Mesendoderm (in vitro differentiated cells): ENCODE measurements at regions not wholly inside any gene's neighbourhood (a gene's known extent, or its start where the extent isn't known, plus 50 kb on each side); places are given as distances from the start of the nearest gene placed in this dataset.

ENCODE experiments used
- DNase-seq: peaks from one replicate; pipeline ENCODE4 v3.0.0; 2013
- H2AK5ac ChIP-seq: 2 replicates; pipeline ENCODE4 v1.6.1; 2013; ENCODE audit warnings: low read length, inconsistent platforms
- H2BK120ac ChIP-seq: 2 replicates; pipeline ENCODE4 v1.6.1; 2013; ENCODE audit warnings: low read depth, mild to moderate bottlenecking, low read length, moderate library complexity, mixed read lengths
- H2BK15ac ChIP-seq: replicated peaks from 2 replicates; pipeline ENCODE4 v1.6.1; 2013; ENCODE audit warnings: low read depth, mild to moderate bottlenecking, moderate library complexity
- H2BK5ac ChIP-seq: 2 replicates; pipeline ENCODE4 v1.6.1; 2013; ENCODE audit warnings: low read length, inconsistent platforms
- H3K18ac ChIP-seq: 2 replicates; pipeline ENCODE4 v1.6.1; 2013; ENCODE audit warnings: mild to moderate bottlenecking, low read length, mixed read lengths
- H3K23ac ChIP-seq: one replicate; pipeline ENCODE4 v1.6.1; 2013; ENCODE audit warnings: low read length
- H3K27ac ChIP-seq: 2 replicates; pipeline ENCODE4 v1.5.1; 2013; ENCODE audit warnings: low read depth, mild to moderate bottlenecking, inconsistent platforms, low read length, moderate library complexity
- H3K27me3 ChIP-seq: 2 replicates; pipeline ENCODE4 v1.6.1; 2013; ENCODE audit warnings: low read length, control low read depth, mild to moderate bottlenecking, inconsistent platforms; ENCODE audit not compliant: insufficient read depth, poor library complexity
- H3K36me3 ChIP-seq: 2 replicates; pipeline ENCODE4 v1.6.1; 2013; ENCODE audit warnings: low read length, inconsistent platforms; ENCODE audit not compliant: control insufficient read depth, insufficient read depth
- H3K4ac ChIP-seq: one replicate; pipeline ENCODE4 v1.6.1; 2013; ENCODE audit warnings: low read depth, mild to moderate bottlenecking, low read length, moderate library complexity
- H3K4me1 ChIP-seq: 2 replicates; pipeline ENCODE4 v1.6.1; 2013; ENCODE audit warnings: low read depth, low read length, inconsistent platforms; ENCODE audit not compliant: control insufficient read depth
- H3K4me2 ChIP-seq: 2 replicates; pipeline ENCODE4 v1.6.1; 2013; ENCODE audit warnings: low read length
- H3K4me3 ChIP-seq: 2 replicates; pipeline ENCODE4 v1.5.1; 2013; ENCODE audit warnings: mild to moderate bottlenecking, low read length
- H3K56ac ChIP-seq: one replicate; pipeline ENCODE4 v1.6.1; 2013; ENCODE audit warnings: low read length
- H3K79me1 ChIP-seq: 2 replicates; pipeline ENCODE4 v1.6.1; 2013; ENCODE audit warnings: low read length, inconsistent platforms
- H3K79me2 ChIP-seq: 2 replicates; pipeline ENCODE4 v1.6.1; 2013; ENCODE audit warnings: mild to moderate bottlenecking, low read length; ENCODE audit not compliant: control insufficient read depth, insufficient read depth
- H3K9ac ChIP-seq: 2 replicates; pipeline ENCODE4 v1.6.1; 2013; ENCODE audit warnings: low read length, inconsistent platforms
- H4K5ac ChIP-seq: one replicate; pipeline ENCODE4 v1.6.1; 2013; ENCODE audit warnings: low read length
- H4K8ac ChIP-seq: one replicate; pipeline ENCODE4 v1.6.1; 2013; ENCODE audit warnings: low read depth, mild to moderate bottlenecking, control low read depth, low read length, moderate library complexity
- WGBS: extraction: QIAGEN DNeasy Blood & Tissue Kit; methylation state at CpG from one replicate; pipeline ENCODE4 v1.1.7; 2013; ENCODE audit warnings: low lambda C conversion rate, missing lambda C conversion rate; ENCODE audit not compliant: insufficient coverage; ENCODE audit errors: extremely low coverage; 5-methylcytosine and 5-hydroxymethylcytosine counted together

- no peak overlapping the region for H2AK5ac ChIP-seq
- no peak overlapping the region for H2BK5ac ChIP-seq
- no CpG with 5 or more reads among the region's 15 CpGs for WGBS
- no peak overlapping the region for H2BK120ac ChIP-seq
- H3K4ac ChIP-seq = no peak overlapping the region
- H3K79me2 ChIP-seq = no peaks in the 10 kb centered on the region
- H4K8ac ChIP-seq = no peak overlapping the region
- no peak overlapping the region for H3K9ac ChIP-seq
- H3K27me3 ChIP-seq = no peaks in the 10 kb centered on the region
- H3K79me1 ChIP-seq = no peaks in the 10 kb centered on the region
- no peaks in the 10 kb centered on the region for H3K36me3 ChIP-seq
- H3K27ac ChIP-seq = no peak overlapping the region
- H2BK15ac ChIP-seq = no peak overlapping the region
- H3K4me2 ChIP-seq = no peak overlapping the region
- no peak overlapping the region for H3K56ac ChIP-seq
- H3K23ac ChIP-seq = no peak overlapping the region
- no peak overlapping the region for H3K4me3 ChIP-seq
- H3K4me1 ChIP-seq = no peaks in the 10 kb centered on the region
- no peak for DNase-seq
- no peak overlapping the region for H4K5ac ChIP-seq
- no peak overlapping the region for H3K18ac ChIP-seq
These were observed 132.1 kb upstream of the RTL1 start for GRCh38 chr14:101035466-101036225.

DNA sequence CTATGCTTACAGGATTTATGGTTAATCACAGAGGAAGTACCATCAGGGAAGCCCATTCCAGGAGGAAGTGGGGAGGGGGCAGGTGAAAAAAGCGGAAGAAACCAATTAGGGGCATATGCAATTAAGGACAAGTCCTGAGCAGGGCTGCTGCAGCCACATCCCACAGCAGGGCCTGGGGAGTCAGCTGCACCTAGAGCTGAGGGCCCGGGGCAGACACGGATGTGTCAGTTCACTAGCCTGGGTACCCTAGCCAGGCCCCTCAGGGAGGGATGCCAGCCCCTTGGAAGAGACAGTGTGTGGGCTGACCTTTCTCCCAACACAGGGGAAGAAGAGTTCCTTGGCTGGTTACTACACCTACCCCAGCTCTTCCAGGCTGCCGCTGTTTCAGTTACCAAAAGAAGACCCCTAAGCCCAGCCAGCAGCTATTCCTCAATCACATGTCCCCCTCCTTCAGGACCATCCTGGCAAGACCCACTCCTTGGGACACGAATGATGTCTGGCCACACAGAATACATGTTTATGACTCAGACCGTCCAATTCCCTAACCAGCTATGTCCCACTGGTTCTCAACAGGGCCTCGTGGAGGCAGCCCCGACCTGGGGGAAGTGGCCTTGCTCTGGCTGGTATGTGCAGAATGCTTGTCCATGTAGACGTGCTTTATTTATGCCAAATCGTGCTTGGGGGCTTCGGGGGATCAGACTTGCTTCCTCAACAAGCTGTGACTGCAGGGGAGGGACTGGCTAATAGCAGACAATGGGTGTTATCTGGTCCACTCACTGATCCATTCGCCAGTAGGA, 133.7 kb upstream of the RTL1 start:
- Histone ChIP-seq H4K5ac (no peak overlapping the region), H3K56ac (no peak overlapping the region), H2BK5ac (no peak overlapping the region), H3K4me3 (no peak overlapping the region), H3K4me1 (no peaks in the 10 kb centered on the region), H4K8ac (no peak overlapping the region), H3K4me2 (no peak overlapping the region), H3K18ac (no peak overlapping the region), H2BK15ac (no peak overlapping the region), H3K4ac (no peak overlapping the region), H2BK120ac (no peak overlapping the region), H3K27ac (no peak overlapping the region), H3K79me2 (no peaks in the 10 kb centered on the region), H3K79me1 (no peaks in the 10 kb centered on the region), H3K23ac (no peak overlapping the region), H3K27me3 (no peaks in the 10 kb centered on the region), H3K9ac (no peak overlapping the region), H3K36me3 (no peaks in the 10 kb centered on the region), H2AK5ac (no peak overlapping the region)
- DNase-seq = peak; percentile 2
- WGBS = no CpG with 5 or more reads among the region's 12 CpGs

DNA sequence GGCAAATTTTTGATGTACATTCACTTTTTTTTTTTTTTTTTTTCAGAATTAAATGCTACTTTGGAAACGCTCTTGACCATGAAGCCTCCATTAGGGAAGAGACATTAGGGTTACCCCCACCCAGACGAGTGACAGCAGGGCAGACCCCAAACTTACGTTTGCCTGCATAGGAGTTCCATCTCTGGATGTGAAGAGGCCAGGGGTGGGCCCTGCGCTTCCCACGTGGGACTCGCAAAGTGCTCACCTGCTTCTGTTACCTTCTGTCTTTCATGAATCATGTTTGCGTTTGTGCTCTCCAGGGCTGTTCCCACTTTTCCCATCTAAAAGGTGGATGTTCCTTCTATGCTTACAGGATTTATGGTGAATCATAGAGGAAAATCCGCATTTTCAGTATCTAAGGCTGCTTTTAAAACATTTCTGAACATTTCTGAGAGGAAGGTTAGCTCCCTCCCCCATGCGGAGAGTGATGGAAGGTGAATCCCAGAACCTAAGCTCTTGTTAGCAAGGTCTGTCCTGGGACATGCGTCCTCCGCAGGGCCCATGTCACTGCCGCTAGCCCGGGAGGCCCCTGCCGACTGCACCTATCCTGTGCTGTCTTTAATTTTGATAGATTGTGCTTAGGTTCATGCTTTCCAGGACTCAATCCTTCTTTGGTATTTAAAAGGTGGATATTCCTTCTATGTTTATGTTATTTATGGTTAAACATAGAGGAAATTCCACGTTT, 135.7 kb upstream of the RTL1 start:
- Histone ChIP-seq H2BK15ac (no peak overlapping the region), H3K27ac (no peak overlapping the region), H3K79me1 (no peaks in the 10 kb centered on the region), H2AK5ac (no peak overlapping the region), H3K36me3 (no peaks in the 10 kb centered on the region), H3K56ac (no peak overlapping the region), H2BK5ac (no peak overlapping the region), H2BK120ac (no peak overlapping the region), H3K4me3 (no peak overlapping the region), H3K79me2 (no peaks in the 10 kb centered on the region), H3K4me2 (no peak overlapping the region), H3K27me3 (no peaks in the 10 kb centered on the region), H4K5ac (no peak overlapping the region), H3K23ac (no peak overlapping the region), H3K9ac (no peak overlapping the region), H3K18ac (no peak overlapping the region), H3K4me1 (no peaks in the 10 kb centered on the region), H4K8ac (no peak overlapping the region), H3K4ac (no peak overlapping the region)
- WGBS = no CpG with 5 or more reads among the region's 15 CpGs
- no peak for DNase-seq

GRCh38 chr14:101039755-101040138, 136.2 kb upstream of the RTL1 start:
- Histone ChIP-seq H3K56ac (no peak overlapping the region), H3K4me2 (no peak overlapping the region), H3K27ac (no peak overlapping the region), H3K4ac (no peak overlapping the region), H4K5ac (no peak overlapping the region), H2BK120ac (no peak overlapping the region), H3K4me1 (no peaks in the 10 kb centered on the region), H3K36me3 (no peaks in the 10 kb centered on the region), H2BK5ac (no peak overlapping the region), H3K27me3 (no peaks in the 10 kb centered on the region), H3K18ac (no peak overlapping the region), H4K8ac (no peak overlapping the region), H3K4me3 (no peak overlapping the region), H2AK5ac (no peak overlapping the region), H2BK15ac (no peak overlapping the region), H3K23ac (no peak overlapping the region), H3K79me1 (no peaks in the 10 kb centered on the region), H3K9ac (no peak overlapping the region), H3K79me2 (no peaks in the 10 kb centered on the region)
- DNase-seq = no peak
- WGBS = no CpG with 5 or more reads among the region's 15 CpGs

DNA sequence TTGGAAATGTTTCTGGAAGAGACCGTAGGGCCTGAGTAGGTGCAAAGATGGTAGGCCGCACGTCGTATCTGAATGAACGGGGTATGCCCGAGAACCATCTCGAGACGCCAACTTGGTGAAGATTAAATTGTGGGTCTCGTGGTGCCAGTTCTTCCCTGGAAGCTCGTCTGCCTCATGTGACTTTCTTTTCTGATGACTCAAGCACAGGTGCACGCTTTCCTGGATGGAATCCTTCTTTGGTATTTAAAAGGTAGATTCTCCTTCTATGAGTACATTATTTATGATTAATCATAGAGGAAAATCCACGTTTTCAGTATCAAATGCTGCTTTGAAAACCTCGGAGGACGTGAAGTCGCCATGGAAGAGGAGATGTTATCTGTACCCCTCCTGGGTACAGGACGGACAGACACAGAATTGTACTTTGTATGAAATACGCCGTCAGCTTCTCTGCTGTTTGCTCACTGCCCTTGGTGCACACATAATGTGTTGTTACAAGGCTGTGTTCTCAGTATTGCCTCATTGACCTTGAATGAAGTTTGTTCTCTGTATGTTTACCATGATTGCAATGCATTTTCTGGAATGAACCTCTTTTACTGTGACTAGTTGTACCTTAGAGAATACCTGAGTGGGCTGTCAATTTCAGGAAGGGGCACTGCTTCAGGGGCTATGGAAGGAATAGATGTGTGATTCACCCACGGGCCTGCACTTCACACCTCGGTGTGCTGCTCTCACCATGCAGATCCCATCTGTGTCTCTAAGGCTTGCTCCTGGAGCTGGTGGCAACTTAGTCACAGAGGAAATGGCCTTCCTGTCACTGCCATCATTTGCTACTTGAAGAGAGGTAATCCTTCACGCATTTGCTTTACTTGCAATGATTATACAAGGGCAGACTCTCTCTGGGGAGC, 137.3 kb upstream of the RTL1 start:
- Histone ChIP-seq H3K56ac (no peak overlapping the region), H3K79me2 (no peaks in the 10 kb centered on the region), H3K27ac (no peak overlapping the region), H2BK15ac (no peak overlapping the region), H2BK120ac (no peak overlapping the region), H2BK5ac (no peak overlapping the region), H3K4me1 (no peaks in the 10 kb centered on the region), H3K4ac (no peak overlapping the region), H2AK5ac (no peak overlapping the region), H3K9ac (no peak overlapping the region), H4K5ac (no peak overlapping the region), H3K23ac (no peak overlapping the region), H3K36me3 (no peaks in the 10 kb centered on the region), H3K4me3 (no peak overlapping the region), H4K8ac (no peak overlapping the region), H3K4me2 (no peak overlapping the region), H3K27me3 (no peaks in the 10 kb centered on the region), H3K79me1 (no peaks in the 10 kb centered on the region), H3K18ac (no peak overlapping the region)
- WGBS = no CpG with 5 or more reads among the region's 21 CpGs
- no peak for DNase-seq
